WTC11 (cell line): ENCODE measurements at regions not wholly inside any gene's neighbourhood (a gene's known extent, or its start where the extent isn't known, plus 50 kb on each side); places are given as distances from the start of the nearest gene placed in this dataset.

Experiments
- ATAC-seq: fragments of 200-7000 bp; cut with Tn5 transposase; 2 replicates; pipeline ENCODE4 v1.10.0; 2021; ENCODE audit warnings: mild to moderate bottlenecking, moderate library complexity
- CTCF ChIA-PET: fragments of 300-600 bp; sonication (Branson Sonifier 250); formaldehyde crosslinking; loops from one replicate; lab custom pipeline; 2021; ENCODE audit warnings: antibody characterized with exemption; lab: Charles Lee
- POLR2A ChIA-PET: fragments of 350-600 bp; sonication (Branson Sonifier 250); formaldehyde crosslinking; loops from one replicate; lab custom pipeline; 2021; ENCODE audit warnings: antibody characterized with exemption; lab: Charles Lee
- DNase-seq: peaks from one replicate; pipeline ENCODE4 v3.0.0; 2021; ENCODE audit warnings: low spot score
- H3K27ac Mint-ChIP-seq: 2 replicates; pipeline ENCODE4 v1.8.0; 2021; ENCODE audit warnings: mixed read lengths
- H3K27me3 Mint-ChIP-seq: 2 replicates; pipeline ENCODE4 v1.8.0; 2021; ENCODE audit warnings: low read depth, mild to moderate bottlenecking, moderate library complexity, mixed read lengths
- H3K36me3 Mint-ChIP-seq: 2 replicates; pipeline ENCODE4 v1.8.0; 2021; ENCODE audit warnings: mixed read lengths
- H3K4me1 Mint-ChIP-seq: 2 replicates; pipeline ENCODE4 v1.8.0; 2022; ENCODE audit warnings: mixed read lengths
- H3K4me3 Mint-ChIP-seq: 2 replicates; pipeline ENCODE4 v1.8.0; 2021; ENCODE audit warnings: mild to moderate bottlenecking, moderate library complexity, mixed read lengths
- H3K9me3 Mint-ChIP-seq: 2 replicates; pipeline ENCODE4 v1.8.0; 2021; ENCODE audit warnings: mixed read lengths
- ATF1 ChIP-seq: sonication (generic); formaldehyde crosslinking; IDR thresholded peaks from 2 replicates; pipeline ENCODE4 v1.8.1; 2023; ENCODE audit warnings: mild to moderate bottlenecking, moderate library complexity, missing genetic modification reagents
- CREB1 ChIP-seq: sonication (generic); formaldehyde crosslinking; IDR thresholded peaks from 2 replicates; pipeline ENCODE4 v1.8.0; 2023; ENCODE audit warnings: mild to moderate bottlenecking, missing genetic modification reagents
- CREM ChIP-seq: sonication (generic); formaldehyde crosslinking; IDR thresholded peaks from 2 replicates; pipeline ENCODE4 v1.8.1; 2022; ENCODE audit warnings: mild to moderate bottlenecking, missing genetic modification reagents, moderate library complexity
- FOXJ3 ChIP-seq: sonication (generic); formaldehyde crosslinking; IDR thresholded peaks from 2 replicates; pipeline ENCODE4 v1.9.0; 2021; ENCODE audit warnings: missing genetic modification reagents, mild to moderate bottlenecking, borderline replicate concordance
- GRHL2 ChIP-seq: fragments of 250-450 bp; sonication (Bioruptor Pico); IDR thresholded peaks from 2 replicates; pipeline ENCODE4 v1.8.0; 2022; ENCODE audit warnings: mild to moderate bottlenecking, moderate library complexity; ENCODE audit not compliant: insufficient replicate concordance, severe bottlenecking
- HMGA2 ChIP-seq: fragments of 250-450 bp; sonication (Bioruptor Pico); IDR thresholded peaks from 2 replicates; pipeline ENCODE4 v1.4.0; 2021; ENCODE audit warnings: mild to moderate bottlenecking, moderate library complexity
- KAT7 ChIP-seq: sonication (generic); formaldehyde crosslinking; IDR thresholded peaks from 2 replicates; pipeline ENCODE4 v1.8.1; 2023; ENCODE audit warnings: missing genetic modification reagents, mild to moderate bottlenecking, borderline replicate concordance
- MYBL2 ChIP-seq: sonication (generic); formaldehyde crosslinking; IDR thresholded peaks from 2 replicates; pipeline ENCODE4 v1.8.1; 2023; ENCODE audit warnings: mild to moderate bottlenecking, moderate library complexity, missing genetic modification reagents
- NFE2L1 ChIP-seq: sonication (generic); formaldehyde crosslinking; IDR thresholded peaks from 2 replicates; pipeline ENCODE4 v1.8.1; 2023; ENCODE audit warnings: missing genetic modification reagents
- TEAD4 ChIP-seq: sonication (generic); formaldehyde crosslinking; IDR thresholded peaks from 2 replicates; pipeline ENCODE4 v1.8.0; 2022; ENCODE audit warnings: mild to moderate bottlenecking, missing genetic modification reagents
- ZNF219 ChIP-seq: sonication (generic); formaldehyde crosslinking; IDR thresholded peaks from 2 replicates; pipeline ENCODE4 v1.8.0; 2023; ENCODE audit warnings: missing genetic modification reagents, mild to moderate bottlenecking, borderline replicate concordance
- ZNF232 ChIP-seq: sonication (generic); formaldehyde crosslinking; IDR thresholded peaks from 2 replicates; pipeline ENCODE4 v1.8.0; 2022; ENCODE audit warnings: mild to moderate bottlenecking, missing genetic modification reagents
- TF ChIP-seq, protein P1 (sequence below): sonication (generic); formaldehyde crosslinking; IDR thresholded peaks from 2 replicates; pipeline ENCODE4 v1.8.0; 2023; ENCODE audit warnings: missing genetic modification reagents
- TF ChIP-seq, protein P2 (sequence below): fragments of 250-450 bp; sonication (Bioruptor Pico); IDR thresholded peaks from 2 replicates; pipeline ENCODE4 v1.9.0; 2021; ENCODE audit warnings: mild to moderate bottlenecking, borderline replicate concordance
- TF ChIP-seq, protein P3 (sequence below): sonication (generic); formaldehyde crosslinking; conservative IDR thresholded peaks from 2 replicates; pipeline ENCODE4 v1.8.1; 2022; ENCODE audit warnings: mild to moderate bottlenecking, missing genetic modification reagents
- TF ChIP-seq, protein P4 (sequence below): sonication (generic); formaldehyde crosslinking; IDR thresholded peaks from 2 replicates; pipeline ENCODE4 v1.8.1; 2022; ENCODE audit warnings: low read depth, mild to moderate bottlenecking, moderate library complexity, missing genetic modification reagents, borderline replicate concordance
- TF ChIP-seq, protein P5 (sequence below): sonication (generic); formaldehyde crosslinking; IDR thresholded peaks from 2 replicates; pipeline ENCODE4 v1.8.1; 2023; ENCODE audit warnings: mild to moderate bottlenecking, missing genetic modification reagents
- TF ChIP-seq, protein P6 (sequence below): sonication (generic); formaldehyde crosslinking; IDR thresholded peaks from 2 replicates; pipeline ENCODE4 v1.8.1; 2023; ENCODE audit warnings: mild to moderate bottlenecking, missing genetic modification reagents

DNA sequence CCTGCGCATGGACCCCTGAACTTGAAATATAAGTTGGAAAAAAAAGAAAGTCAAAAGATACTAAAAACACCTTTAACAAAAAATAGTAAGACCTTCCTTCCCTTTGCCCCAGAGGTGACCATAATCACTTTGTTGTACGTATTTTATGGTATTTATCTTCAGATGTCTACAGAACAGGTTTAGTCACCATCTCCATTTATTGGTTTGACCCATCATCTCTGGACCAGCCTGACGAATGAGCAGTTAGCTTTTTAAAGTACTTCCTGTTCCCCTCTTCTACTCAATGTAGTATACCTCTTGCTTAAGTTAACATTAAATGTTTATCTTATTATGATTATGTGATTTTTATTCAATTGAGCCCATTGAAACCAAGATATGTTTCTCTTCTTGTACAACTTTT lies 64.7 kb upstream of the CREB3L1 start:
- POLR2A ChIA-PET: no interaction called here
- ATAC-seq: no peak
- no peaks in the 10 kb centered on the region for H3K36me3 Mint-ChIP-seq
- CTCF ChIA-PET: interaction anchor here (1.0 kb wide), 1 partner anchor 78 kb away, joined by 3 read pairs; no protein-coding TSS in a partner anchor
- no peaks in the 10 kb centered on the region for H3K27me3 Mint-ChIP-seq
- no peak overlapping the region for H3K27ac Mint-ChIP-seq
- peaks cover 9% of the 10 kb centered on the region for H3K9me3 Mint-ChIP-seq
- 0 out of 2 replicates have a peak, but pooled peaks cover 3% of the 10 kb centered on the region for H3K4me1 Mint-ChIP-seq
- TF ChIP-seq, protein P1, sequence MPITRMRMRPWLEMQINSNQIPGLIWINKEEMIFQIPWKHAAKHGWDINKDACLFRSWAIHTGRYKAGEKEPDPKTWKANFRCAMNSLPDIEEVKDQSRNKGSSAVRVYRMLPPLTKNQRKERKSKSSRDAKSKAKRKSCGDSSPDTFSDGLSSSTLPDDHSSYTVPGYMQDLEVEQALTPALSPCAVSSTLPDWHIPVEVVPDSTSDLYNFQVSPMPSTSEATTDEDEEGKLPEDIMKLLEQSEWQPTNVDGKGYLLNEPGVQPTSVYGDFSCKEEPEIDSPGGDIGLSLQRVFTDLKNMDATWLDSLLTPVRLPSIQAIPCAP (CRISPR knock-in tag): no peak
- TF ChIP-seq, protein P2, sequence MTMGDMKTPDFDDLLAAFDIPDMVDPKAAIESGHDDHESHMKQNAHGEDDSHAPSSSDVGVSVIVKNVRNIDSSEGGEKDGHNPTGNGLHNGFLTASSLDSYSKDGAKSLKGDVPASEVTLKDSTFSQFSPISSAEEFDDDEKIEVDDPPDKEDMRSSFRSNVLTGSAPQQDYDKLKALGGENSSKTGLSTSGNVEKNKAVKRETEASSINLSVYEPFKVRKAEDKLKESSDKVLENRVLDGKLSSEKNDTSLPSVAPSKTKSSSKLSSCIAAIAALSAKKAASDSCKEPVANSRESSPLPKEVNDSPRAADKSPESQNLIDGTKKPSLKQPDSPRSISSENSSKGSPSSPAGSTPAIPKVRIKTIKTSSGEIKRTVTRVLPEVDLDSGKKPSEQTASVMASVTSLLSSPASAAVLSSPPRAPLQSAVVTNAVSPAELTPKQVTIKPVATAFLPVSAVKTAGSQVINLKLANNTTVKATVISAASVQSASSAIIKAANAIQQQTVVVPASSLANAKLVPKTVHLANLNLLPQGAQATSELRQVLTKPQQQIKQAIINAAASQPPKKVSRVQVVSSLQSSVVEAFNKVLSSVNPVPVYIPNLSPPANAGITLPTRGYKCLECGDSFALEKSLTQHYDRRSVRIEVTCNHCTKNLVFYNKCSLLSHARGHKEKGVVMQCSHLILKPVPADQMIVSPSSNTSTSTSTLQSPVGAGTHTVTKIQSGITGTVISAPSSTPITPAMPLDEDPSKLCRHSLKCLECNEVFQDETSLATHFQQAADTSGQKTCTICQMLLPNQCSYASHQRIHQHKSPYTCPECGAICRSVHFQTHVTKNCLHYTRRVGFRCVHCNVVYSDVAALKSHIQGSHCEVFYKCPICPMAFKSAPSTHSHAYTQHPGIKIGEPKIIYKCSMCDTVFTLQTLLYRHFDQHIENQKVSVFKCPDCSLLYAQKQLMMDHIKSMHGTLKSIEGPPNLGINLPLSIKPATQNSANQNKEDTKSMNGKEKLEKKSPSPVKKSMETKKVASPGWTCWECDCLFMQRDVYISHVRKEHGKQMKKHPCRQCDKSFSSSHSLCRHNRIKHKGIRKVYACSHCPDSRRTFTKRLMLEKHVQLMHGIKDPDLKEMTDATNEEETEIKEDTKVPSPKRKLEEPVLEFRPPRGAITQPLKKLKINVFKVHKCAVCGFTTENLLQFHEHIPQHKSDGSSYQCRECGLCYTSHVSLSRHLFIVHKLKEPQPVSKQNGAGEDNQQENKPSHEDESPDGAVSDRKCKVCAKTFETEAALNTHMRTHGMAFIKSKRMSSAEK (CRISPR knock-in tag): no peak
- TF ChIP-seq GRHL2 (CRISPR knock-in tag) (no peak), CREB1 (CRISPR knock-in tag) (no peak), ATF1 (CRISPR knock-in tag) (no peak), ZNF232 (CRISPR knock-in tag) (no peak), ZNF219 (CRISPR knock-in tag) (no peak), KAT7 (CRISPR knock-in tag) (no peak), FOXJ3 (CRISPR knock-in tag) (no peak), TEAD4 (CRISPR knock-in tag) (no peak), MYBL2 (CRISPR knock-in tag) (no peak)
- TF ChIP-seq, protein P3, sequence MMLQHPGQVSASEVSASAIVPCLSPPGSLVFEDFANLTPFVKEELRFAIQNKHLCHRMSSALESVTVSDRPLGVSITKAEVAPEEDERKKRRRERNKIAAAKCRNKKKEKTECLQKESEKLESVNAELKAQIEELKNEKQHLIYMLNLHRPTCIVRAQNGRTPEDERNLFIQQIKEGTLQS (CRISPR knock-in tag): no peak
- TF ChIP-seq, protein P4, sequence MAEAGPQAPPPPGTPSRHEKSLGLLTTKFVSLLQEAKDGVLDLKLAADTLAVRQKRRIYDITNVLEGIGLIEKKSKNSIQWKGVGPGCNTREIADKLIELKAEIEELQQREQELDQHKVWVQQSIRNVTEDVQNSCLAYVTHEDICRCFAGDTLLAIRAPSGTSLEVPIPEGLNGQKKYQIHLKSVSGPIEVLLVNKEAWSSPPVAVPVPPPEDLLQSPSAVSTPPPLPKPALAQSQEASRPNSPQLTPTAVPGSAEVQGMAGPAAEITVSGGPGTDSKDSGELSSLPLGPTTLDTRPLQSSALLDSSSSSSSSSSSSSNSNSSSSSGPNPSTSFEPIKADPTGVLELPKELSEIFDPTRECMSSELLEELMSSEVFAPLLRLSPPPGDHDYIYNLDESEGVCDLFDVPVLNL: no peak
- TF ChIP-seq, protein P5, sequence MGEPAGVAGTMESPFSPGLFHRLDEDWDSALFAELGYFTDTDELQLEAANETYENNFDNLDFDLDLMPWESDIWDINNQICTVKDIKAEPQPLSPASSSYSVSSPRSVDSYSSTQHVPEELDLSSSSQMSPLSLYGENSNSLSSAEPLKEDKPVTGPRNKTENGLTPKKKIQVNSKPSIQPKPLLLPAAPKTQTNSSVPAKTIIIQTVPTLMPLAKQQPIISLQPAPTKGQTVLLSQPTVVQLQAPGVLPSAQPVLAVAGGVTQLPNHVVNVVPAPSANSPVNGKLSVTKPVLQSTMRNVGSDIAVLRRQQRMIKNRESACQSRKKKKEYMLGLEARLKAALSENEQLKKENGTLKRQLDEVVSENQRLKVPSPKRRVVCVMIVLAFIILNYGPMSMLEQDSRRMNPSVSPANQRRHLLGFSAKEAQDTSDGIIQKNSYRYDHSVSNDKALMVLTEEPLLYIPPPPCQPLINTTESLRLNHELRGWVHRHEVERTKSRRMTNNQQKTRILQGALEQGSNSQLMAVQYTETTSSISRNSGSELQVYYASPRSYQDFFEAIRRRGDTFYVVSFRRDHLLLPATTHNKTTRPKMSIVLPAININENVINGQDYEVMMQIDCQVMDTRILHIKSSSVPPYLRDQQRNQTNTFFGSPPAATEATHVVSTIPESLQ (CRISPR knock-in tag): no peak
- no peak overlapping the region for H3K4me3 Mint-ChIP-seq
- no peak for DNase-seq

DNA sequence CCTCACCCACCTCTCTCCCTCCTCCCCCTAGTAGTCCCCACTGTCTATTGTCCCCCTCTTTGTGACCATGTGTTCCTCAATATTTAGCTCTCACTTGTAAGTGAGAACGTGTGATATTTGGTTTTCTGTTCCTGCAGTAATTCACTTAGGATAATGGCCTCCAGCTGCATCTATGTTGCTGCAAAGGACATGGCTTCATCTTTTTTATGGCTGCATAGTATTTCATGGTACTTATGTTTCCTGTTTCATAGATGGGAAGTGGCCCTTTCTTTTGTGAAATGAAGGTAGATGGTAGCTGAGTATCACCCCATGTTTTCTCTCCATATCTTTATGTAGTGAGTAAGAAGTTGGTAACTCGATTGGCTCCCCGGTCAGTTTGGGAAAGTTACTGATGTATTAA lies 66.6 kb upstream of the CREB3L1 start:
- no peak for DNase-seq
- Mint-ChIP-seq H3K4me3 (no peak overlapping the region), H3K36me3 (no peaks in the 10 kb centered on the region), H3K4me1 (0 out of 2 replicates have a peak, but pooled peaks cover 3% of the 10 kb centered on the region), H3K27ac (no peak overlapping the region), H3K27me3 (no peaks in the 10 kb centered on the region), H3K9me3 (peaks cover 9% of the 10 kb centered on the region)
- ATAC-seq: no peak
- POLR2A ChIA-PET: no interaction called here
- no peak for TF ChIP-seq HMGA2
- TF ChIP-seq, protein P3 (CRISPR knock-in tag): no peak
- no peak for TF ChIP-seq ZNF219 (CRISPR knock-in tag)
- no peak for TF ChIP-seq NFE2L1 (CRISPR knock-in tag)
- TF ChIP-seq, protein P6, sequence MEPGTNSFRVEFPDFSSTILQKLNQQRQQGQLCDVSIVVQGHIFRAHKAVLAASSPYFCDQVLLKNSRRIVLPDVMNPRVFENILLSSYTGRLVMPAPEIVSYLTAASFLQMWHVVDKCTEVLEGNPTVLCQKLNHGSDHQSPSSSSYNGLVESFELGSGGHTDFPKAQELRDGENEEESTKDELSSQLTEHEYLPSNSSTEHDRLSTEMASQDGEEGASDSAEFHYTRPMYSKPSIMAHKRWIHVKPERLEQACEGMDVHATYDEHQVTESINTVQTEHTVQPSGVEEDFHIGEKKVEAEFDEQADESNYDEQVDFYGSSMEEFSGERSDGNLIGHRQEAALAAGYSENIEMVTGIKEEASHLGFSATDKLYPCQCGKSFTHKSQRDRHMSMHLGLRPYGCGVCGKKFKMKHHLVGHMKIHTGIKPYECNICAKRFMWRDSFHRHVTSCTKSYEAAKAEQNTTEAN (CRISPR knock-in tag): no peak
- no peak for TF ChIP-seq CREM (CRISPR knock-in tag)
- CTCF ChIA-PET: interaction anchor here (1.3 kb wide), 1 partner anchor 77 kb away, joined by 4 read pairs; no protein-coding TSS in a partner anchor
